DND-41 (cell line): ENCODE measurements at regions not wholly inside any gene's neighbourhood (a gene's known extent, or its start where the extent isn't known, plus 50 kb on each side); places are given as distances from the start of the nearest gene placed in this dataset.

ENCODE experiments used
- ATAC-seq: fragments of 200-7000 bp; cut with Tn5 transposase; 3 replicates; pipeline ENCODE4 v1.9.1; 2021; ENCODE audit warnings: low read depth; ENCODE audit not compliant: insufficient read depth
- DNase-seq: peaks from one replicate; pipeline ENCODE4 v3.0.0-alpha.2; 2020
- H2AFZ ChIP-seq: 2 replicates; pipeline ENCODE4 v1.6.0; 2012; ENCODE audit warnings: low read depth, low read length
- H3K27ac ChIP-seq: 2 replicates; pipeline ENCODE4 v1.5.1; 2012; ENCODE audit warnings: low read length, inconsistent platforms
- H3K27me3 ChIP-seq: fragments of 200-600 bp; sonication (generic); 2 replicates; pipeline ENCODE4 v1.6.0; 2012; ENCODE audit warnings: low read length, mild to moderate bottlenecking, inconsistent platforms; ENCODE audit not compliant: insufficient read depth, poor library complexity
- H3K36me3 ChIP-seq: 2 replicates; pipeline ENCODE4 v1.5.1; 2012; ENCODE audit warnings: low read length, inconsistent platforms; ENCODE audit not compliant: insufficient read depth
- H3K4me1 ChIP-seq: 2 replicates; pipeline ENCODE4 v1.5.1; 2012; ENCODE audit warnings: mild to moderate bottlenecking, low read length; ENCODE audit not compliant: insufficient read depth
- H3K4me2 ChIP-seq: 2 replicates; pipeline ENCODE4 v1.6.0; 2012; ENCODE audit warnings: mild to moderate bottlenecking, moderate library complexity, low read length, inconsistent platforms; ENCODE audit not compliant: insufficient read depth
- H3K4me3 ChIP-seq, 2 experiments: fragments of 200-600 bp in 1 of 2; shearing (Covaris generic) in 1 of 2; 2 replicates each; pipeline ENCODE4 v1.5.1; 2012 to 2016; ENCODE audit warnings: inconsistent platforms in 2 of 2, low read length in 2 of 2, mild to moderate bottlenecking in 2 of 2, low read depth in 1 of 2, moderate library complexity in 1 of 2
- H3K79me2 ChIP-seq: 2 replicates; pipeline ENCODE4 v1.6.0; 2012; ENCODE audit warnings: low read length, inconsistent platforms; ENCODE audit not compliant: insufficient read depth
- H3K9ac ChIP-seq: 2 replicates; pipeline ENCODE4 v1.6.0; 2012; ENCODE audit warnings: low read depth, mild to moderate bottlenecking, inconsistent platforms, low read length, moderate library complexity
- H3K9me3 ChIP-seq: 2 replicates; pipeline ENCODE4 v1.5.1; 2012; ENCODE audit warnings: low read length, moderate library complexity, mild to moderate bottlenecking, inconsistent platforms; ENCODE audit not compliant: insufficient read depth, severe bottlenecking
- H4K20me1 ChIP-seq: 2 replicates; pipeline ENCODE4 v1.6.0; 2012; ENCODE audit warnings: low read length; ENCODE audit not compliant: insufficient read depth
- CTCF ChIP-seq: IDR thresholded peaks from 2 replicates; pipeline ENCODE4 v1.5.1; 2012; ENCODE audit warnings: borderline replicate concordance, low read length, moderate library complexity, mild to moderate bottlenecking; ENCODE audit not compliant: poor library complexity, severe bottlenecking; ENCODE audit errors: extremely low read depth
- EZH2 ChIP-seq: IDR thresholded peaks from 3 replicates; pipeline ENCODE4 v1.6.1; 2012; ENCODE audit warnings: borderline replicate concordance, low read depth, mild to moderate bottlenecking, moderate library complexity, low read length, inconsistent platforms; ENCODE audit not compliant: severe bottlenecking

GRCh38 chrY:20997355-20997754 is 241.4 kb downstream of the RPS4Y2 start:
- Histone ChIP-seq H3K36me3 (no peaks in the 10 kb centered on the region), H3K9me3 (no peaks in the 10 kb centered on the region), H3K4me3 (no peak overlapping the region), H4K20me1 (no peaks in the 10 kb centered on the region), H3K4me2 (no peak overlapping the region), H2AFZ (no peak overlapping the region), H3K27me3 (no peaks in the 10 kb centered on the region), H3K79me2 (no peaks in the 10 kb centered on the region), H3K4me1 (no peaks in the 10 kb centered on the region), H3K27ac (no peak overlapping the region), H3K9ac (no peak overlapping the region)
- ATAC-seq: no peak
- no peak for TF ChIP-seq CTCF
- TF ChIP-seq EZH2: no peak
- no peak for DNase-seq

DNA sequence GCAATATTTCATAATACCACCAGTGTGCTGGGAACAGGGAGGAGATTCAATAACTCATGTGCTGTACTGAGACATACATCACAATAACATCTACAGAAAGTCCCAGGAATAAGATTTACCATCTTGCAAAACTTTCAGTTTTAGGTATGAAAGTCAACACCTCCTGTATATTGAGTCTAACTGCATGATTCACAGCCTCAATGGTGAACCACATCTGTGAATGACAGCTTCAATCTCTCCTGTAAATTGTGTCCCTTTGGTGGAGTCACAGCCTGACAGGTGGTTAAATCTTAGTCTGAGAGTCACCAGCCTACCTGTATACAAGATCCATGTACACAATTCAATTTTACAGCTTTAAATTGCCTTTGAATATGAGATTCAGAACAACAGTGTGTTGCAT is 242.1 kb downstream of the RPS4Y2 start:
- H3K27me3 ChIP-seq: no peaks in the 10 kb centered on the region
- no peaks in the 10 kb centered on the region for H4K20me1 ChIP-seq
- ATAC-seq (no peak), DNase-seq (no peak)
- no peak overlapping the region for H3K27ac ChIP-seq
- no peak overlapping the region for H3K4me2 ChIP-seq
- no peaks in the 10 kb centered on the region for H3K9me3 ChIP-seq
- H3K4me1 ChIP-seq: no peaks in the 10 kb centered on the region
- no peaks in the 10 kb centered on the region for H3K36me3 ChIP-seq
- TF ChIP-seq EZH2 (no peak), CTCF (no peak)
- no peak overlapping the region for H2AFZ ChIP-seq
- H3K79me2 ChIP-seq: no peaks in the 10 kb centered on the region
- no peak overlapping the region for H3K4me3 ChIP-seq
- H3K9ac ChIP-seq: no peak overlapping the region

GRCh38 chrY:20998483-20998882 is 242.6 kb downstream of the RPS4Y2 start:
- Histone ChIP-seq H4K20me1 (no peaks in the 10 kb centered on the region), H3K9me3 (no peaks in the 10 kb centered on the region), H3K79me2 (no peaks in the 10 kb centered on the region), H3K27ac (no peak overlapping the region), H2AFZ (no peak overlapping the region), H3K4me3 (no peak overlapping the region), H3K9ac (no peak overlapping the region), H3K4me2 (no peak overlapping the region), H3K27me3 (no peaks in the 10 kb centered on the region), H3K4me1 (no peaks in the 10 kb centered on the region), H3K36me3 (no peaks in the 10 kb centered on the region)
- ATAC-seq (no peak), DNase-seq (no peak)
- no peak for TF ChIP-seq EZH2
- TF ChIP-seq CTCF: no peak

DNA sequence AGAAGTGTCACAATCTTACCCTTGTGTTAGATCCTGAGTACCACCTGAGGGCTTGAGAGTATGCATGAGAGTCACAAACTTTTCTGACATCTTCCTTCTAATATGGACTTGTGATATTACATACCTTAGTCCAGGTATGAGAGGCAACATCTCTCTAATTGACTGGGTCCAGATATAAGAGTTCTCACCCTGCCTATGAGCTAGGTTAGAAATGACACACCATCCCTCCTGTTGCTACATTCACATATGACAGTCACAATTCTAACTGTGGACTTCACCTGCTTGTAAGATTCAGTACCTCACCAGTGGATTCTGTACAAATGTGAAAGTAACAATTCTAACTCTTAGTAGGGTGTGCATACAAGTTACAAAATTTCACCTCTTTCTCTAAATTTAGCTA is 245.2 kb downstream of the RPS4Y2 start:
- no peak overlapping the region for H3K4me2 ChIP-seq
- H3K27ac ChIP-seq: no peak overlapping the region
- no peaks in the 10 kb centered on the region for H3K36me3 ChIP-seq
- no peak overlapping the region for H2AFZ ChIP-seq
- TF ChIP-seq EZH2 (no peak), CTCF (no peak)
- no peak for ATAC-seq
- no peaks in the 10 kb centered on the region for H3K27me3 ChIP-seq
- no peaks in the 10 kb centered on the region for H3K4me1 ChIP-seq
- H4K20me1 ChIP-seq: no peaks in the 10 kb centered on the region
- H3K4me3 ChIP-seq: no peak overlapping the region
- H3K9me3 ChIP-seq: no peaks in the 10 kb centered on the region
- DNase-seq: no peak
- no peaks in the 10 kb centered on the region for H3K79me2 ChIP-seq
- no peak overlapping the region for H3K9ac ChIP-seq
